H1 (cell line): ENCODE measurements at regions not wholly inside any gene's neighbourhood (a gene's known extent, or its start where the extent isn't known, plus 50 kb on each side); places are given as distances from the start of the nearest gene placed in this dataset.

ENCODE experiments used
- RAD21 ChIP-seq, 2 experiments: IDR thresholded peaks in 1 of 2; conservative IDR thresholded peaks in 1 of 2; 2 replicates each; pipeline ENCODE4 v1.6.1; 2011; ENCODE audit warnings: low read depth in 2 of 2, low read length in 2 of 2, improper control_type of control experiment in 1 of 2, inconsistent platforms in 1 of 2, mild to moderate bottlenecking in 1 of 2, moderate library complexity in 1 of 2
- SP2 ChIP-seq: IDR thresholded peaks from 2 replicates; pipeline ENCODE4 v1.6.1; 2012; ENCODE audit warnings: mild to moderate bottlenecking, low read length, inconsistent platforms

- no peak for TF ChIP-seq SP2
- TF ChIP-seq RAD21 (IDR thresholded peaks at IDR 0.05 in 1 of 2, conservative IDR thresholded peaks at IDR 0.05 in 1 of 2; ENCODE audit: low read depth in 2 of 2, low read length in 2 of 2), result no peak
These were observed 258.9 kb downstream of the REEP3 start (continued) for GRCh38 chr10:63780101-63780500.
